ENCODE measurements at regions not wholly inside any gene's neighbourhood (a gene's known extent, or its start where the extent isn't known, plus 50 kb on each side); places are given as distances from the start of the nearest gene placed in this dataset.
A peak's percentile ranks its signal among the peaks of the same experiment; 100 is the strongest.

GRCh38 chr1:163535807-163536206 lies 214.1 kb downstream of the NUF2 start:
- no peak overlapping the region for H3K4me3 ChIP-seq (ENCODE audit: low read depth, low read length, poor library complexity, severe bottlenecking)
- peaks cover 44% of the 10 kb centered on the region for H3K4me1 ChIP-seq (ENCODE audit: insufficient read depth, low read length, poor library complexity, severe bottlenecking)
- intact Hi-C loops (cut with micrococcal nuclease; ENCODE audit: unreplicated experiment) = loop anchor here (1.0 to 10.0 kb wide), 6 partner anchors 53 to 1536 kb away; no protein-coding TSS in a partner anchor
- no peaks in the 10 kb centered on the region for H3K27me3 ChIP-seq (replicated peaks; ENCODE audit: insufficient read depth, low read depth, low read length, poor library complexity)
- peak overlapping the region; percentile 65 for H3K27ac ChIP-seq (ENCODE audit: low read depth, low read length, poor library complexity, severe bottlenecking)
- ChIA-PET POLR2A (ENCODE audit: low non-redundant PET) (no interaction called here), CTCF (interaction anchor here (1.2 to 2.1 kb wide), 3 partner anchors 53 to 1537 kb away, joined by 6 to 9 read pairs (median 7); no protein-coding TSS in a partner anchor)
- DNase-seq (ENCODE audit: low spot score) = peak; percentile 80
- H3K9me3 ChIP-seq (ENCODE audit: low read depth, low read length, poor library complexity, severe bottlenecking) = no peaks in the 10 kb centered on the region
- TF ChIP-seq CTCF (conservative IDR thresholded peaks at IDR 0.05; ENCODE audit: low read depth, low read length) (peak; percentile 83), EZH2 (IDR thresholded peaks at IDR 0.05; ENCODE audit: borderline replicate concordance, low read depth, low read length, poor library complexity, severe bottlenecking) (no peak)
- no peaks in the 10 kb centered on the region for H3K36me3 ChIP-seq (ENCODE audit: insufficient read depth, low read length, poor library complexity, severe bottlenecking)
- BruUV-seq (replicated peaks) = no TSS peak

GRCh38 chr1:163537809-163538208 lies 216.1 kb downstream of the NUF2 start:
- Histone ChIP-seq H3K36me3 (ENCODE audit: insufficient read depth, low read length, poor library complexity, severe bottlenecking) (no peaks in the 10 kb centered on the region), H3K4me3 (ENCODE audit: low read depth, low read length, poor library complexity, severe bottlenecking) (no peak overlapping the region), H3K9me3 (ENCODE audit: low read depth, low read length, poor library complexity, severe bottlenecking) (no peaks in the 10 kb centered on the region), H3K4me1 (ENCODE audit: insufficient read depth, low read length, poor library complexity, severe bottlenecking) (peaks cover 44% of the 10 kb centered on the region), H3K27ac (ENCODE audit: low read depth, low read length, poor library complexity, severe bottlenecking) (no peak overlapping the region), H3K27me3 (replicated peaks; ENCODE audit: insufficient read depth, low read depth, low read length, poor library complexity) (no peaks in the 10 kb centered on the region)
- peak; percentile 85 for DNase-seq (ENCODE audit: low spot score)
- intact Hi-C loops (cut with micrococcal nuclease; ENCODE audit: unreplicated experiment) = loop anchor here (5.0 to 10.0 kb wide), 5 partner anchors 167 to 1534 kb away; no protein-coding TSS in a partner anchor
- TF ChIP-seq EZH2 (IDR thresholded peaks at IDR 0.05; ENCODE audit: borderline replicate concordance, low read depth, low read length, poor library complexity, severe bottlenecking) (no peak), CTCF (conservative IDR thresholded peaks at IDR 0.05; ENCODE audit: low read depth, low read length) (no peak)
- BruUV-seq (replicated peaks) = no TSS peak
- ChIA-PET CTCF (interaction anchor here (0.9 kb wide), 1 partner anchor 164 kb away, joined by 4 read pairs; no protein-coding TSS in a partner anchor), POLR2A (ENCODE audit: low non-redundant PET) (no interaction called here)

GRCh38 chr1:163538667-163539066 lies 216.9 kb downstream of the NUF2 start:
- BruUV-seq (replicated peaks) = no TSS peak
- peaks cover 44% of the 10 kb centered on the region for H3K4me1 ChIP-seq (ENCODE audit: insufficient read depth, low read length, poor library complexity, severe bottlenecking)
- H3K36me3 ChIP-seq (ENCODE audit: insufficient read depth, low read length, poor library complexity, severe bottlenecking) = no peaks in the 10 kb centered on the region
- H3K4me3 ChIP-seq (ENCODE audit: low read depth, low read length, poor library complexity, severe bottlenecking) = no peak overlapping the region
- CTCF ChIA-PET = no interaction called here
- peak overlapping the region; percentile 24 for H3K27ac ChIP-seq (ENCODE audit: low read depth, low read length, poor library complexity, severe bottlenecking)
- H3K27me3 ChIP-seq (replicated peaks; ENCODE audit: insufficient read depth, low read depth, low read length, poor library complexity) = no peaks in the 10 kb centered on the region
- POLR2A ChIA-PET (ENCODE audit: low non-redundant PET) = no interaction called here
- DNase-seq (ENCODE audit: low spot score) = no peak
- TF ChIP-seq CTCF (conservative IDR thresholded peaks at IDR 0.05; ENCODE audit: low read depth, low read length) = no peak
- TF ChIP-seq EZH2 (IDR thresholded peaks at IDR 0.05; ENCODE audit: borderline replicate concordance, low read depth, low read length, poor library complexity, severe bottlenecking) = no peak
- no peaks in the 10 kb centered on the region for H3K9me3 ChIP-seq (ENCODE audit: low read depth, low read length, poor library complexity, severe bottlenecking)
- intact Hi-C loops (cut with micrococcal nuclease; ENCODE audit: unreplicated experiment) = loop anchor here (5.0 to 10.0 kb wide), 5 partner anchors 166 to 1534 kb away; no protein-coding TSS in a partner anchor
